ENCODE measurements at regions not wholly inside any gene's neighbourhood (a gene's known extent, or its start where the extent isn't known, plus 50 kb on each side); places are given as distances from the start of the nearest gene placed in this dataset.
"Not testable (repeated sequence)": the region's sequence is repeated elsewhere in the genome, so short reads cannot be mapped to it uniquely, and the experiment has no call there.

DNA sequence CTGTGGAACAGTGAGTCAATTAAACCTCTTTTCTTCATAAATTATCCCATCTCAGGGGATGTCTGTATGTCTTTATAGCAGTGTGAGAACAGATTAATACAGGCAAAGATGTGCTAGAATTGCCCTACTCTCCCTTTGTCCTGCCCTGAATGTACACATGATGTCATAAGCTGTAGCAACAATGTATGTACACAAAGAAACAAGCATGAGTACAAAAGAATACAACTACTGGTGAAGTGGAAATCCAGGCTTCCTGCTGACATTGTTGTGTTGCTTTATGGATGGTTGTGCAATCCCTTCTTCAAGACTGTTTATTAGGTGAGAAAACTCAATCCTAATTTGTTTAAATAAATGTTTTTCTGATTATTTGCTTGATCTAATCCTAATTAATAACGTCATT, 446.6 kb downstream of the DSC3 start:
- no peak for TF ChIP-seq ZNF34 (CRISPR knock-in tag; IDR thresholded peaks at IDR 0.05; ENCODE audit: borderline replicate concordance)
- TF ChIP-seq CEBPB (IDR thresholded peaks at IDR 0.05; ENCODE audit: borderline replicate concordance, low read depth, low read length) = peak; percentile 35; the same call in 1 of the 2 replicates
- TF ChIP-seq FIP1L1 (IDR thresholded peaks at IDR 0.05; ENCODE audit: borderline replicate concordance, insufficient read depth, low read depth, low read length) = no peak
- TF ChIP-seq NR2C2 (CRISPR knock-in tag; IDR thresholded peaks at IDR 0.05; ENCODE audit: borderline replicate concordance) = no peak
- TF ChIP-seq ZNF850 (CRISPR knock-in tag; conservative IDR thresholded peaks at IDR 0.05) = no peak
- no peak for TF ChIP-seq KMT2A (CRISPR knock-in tag; IDR thresholded peaks at IDR 0.05)
- intact Hi-C loops (cut with micrococcal nuclease; ENCODE audit: unreplicated experiment) (no loop called here), in situ Hi-C loops (cut with HindIII; ENCODE audit: extremely low pct_ligation_motif_present, low pct_unique_long_range_greater_than_20kb) (no loop called here)
- no peaks in the 10 kb centered on the region for H3K4me1 ChIP-seq (ENCODE audit: insufficient read depth, low read length)
- no TSS peak for BruUV-seq (replicated peaks)
- WGBS (ENCODE audit: low lambda C conversion rate) = 0% methylated on average over 1 of the region's 1 CpG
- DNase-seq (ENCODE audit: low spot score) (no peak), FAIRE-seq (no peak), ATAC-seq (no peak)
- no peak overlapping the region for H3K27ac ChIP-seq (ENCODE audit: extremely low read length, insufficient read depth, low read length)
- H3K79me2 ChIP-seq (ENCODE audit: insufficient read depth, low read length) = no peaks in the 10 kb centered on the region
- no peaks in the 10 kb centered on the region for H3K9me3 ChIP-seq (ENCODE audit: low read length)
- no peak overlapping the region for H3K9ac ChIP-seq (ENCODE audit: insufficient read depth, low read depth, low read length)
- H2AFZ ChIP-seq (ENCODE audit: low read length) = no peak overlapping the region
- no peaks in the 10 kb centered on the region for H3K36me3 ChIP-seq (replicated peaks in 1 of 2; ENCODE audit: control insufficient read depth in 1 of 2, insufficient read depth in 2 of 2, low read length in 2 of 2)
- ChIA-PET CTCF (ENCODE audit: low intra/inter-chr PET ratio, low total read pairs) (no interaction called here), POLR2A (no interaction called here)
- no peaks in the 10 kb centered on the region for H3K27me3 ChIP-seq (ENCODE audit: control insufficient read depth in 1 of 2, insufficient read depth in 2 of 2, low read length in 2 of 2)
- no peaks in the 10 kb centered on the region for H4K20me1 ChIP-seq (ENCODE audit: insufficient read depth, low read length)
- H3K4me3 ChIP-seq (replicated peaks in 1 of 3; ENCODE audit: insufficient read depth in 1 of 3, low read depth in 2 of 3, low read length in 3 of 3) = no peak overlapping the region
- H3K4me2 ChIP-seq (ENCODE audit: low read depth, low read length) = no peak overlapping the region

DNA sequence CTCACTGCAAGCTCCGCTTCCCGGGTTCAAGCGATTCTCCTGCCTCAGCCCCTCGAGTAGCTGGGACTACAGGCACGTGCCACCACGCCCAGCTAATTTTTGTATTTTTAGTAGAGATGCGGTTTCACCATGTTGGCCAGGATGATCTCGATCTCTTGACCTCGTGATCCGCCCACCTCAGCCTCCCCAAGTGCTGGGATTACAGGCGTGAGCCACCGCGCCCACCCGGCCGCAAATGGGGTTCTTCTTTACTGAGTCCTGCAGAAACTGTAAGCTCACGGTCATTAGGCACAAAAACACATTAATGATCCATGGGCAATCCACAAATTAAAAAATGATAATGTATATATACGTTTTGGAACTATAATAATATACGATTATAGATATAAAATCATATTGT, 447.6 kb downstream of the DSC3 start:
- BruUV-seq (replicated peaks); H3K27me3 ChIP-seq (ENCODE audit: control insufficient read depth in 1 of 2, insufficient read depth in 2 of 2, low read length in 2 of 2); H3K79me2 ChIP-seq (ENCODE audit: insufficient read depth, low read length); H3K4me1 ChIP-seq (ENCODE audit: insufficient read depth, low read length); H3K27ac ChIP-seq (ENCODE audit: extremely low read length, insufficient read depth, low read length); H3K4me3 ChIP-seq (replicated peaks in 1 of 3; ENCODE audit: insufficient read depth in 1 of 3, low read depth in 2 of 3, low read length in 3 of 3); H2AFZ ChIP-seq (ENCODE audit: low read length); FAIRE-seq; ATAC-seq; CTCF ChIA-PET (ENCODE audit: low intra/inter-chr PET ratio, low total read pairs); DNase-seq (ENCODE audit: low spot score); H3K36me3 ChIP-seq (replicated peaks in 1 of 2; ENCODE audit: control insufficient read depth in 1 of 2, insufficient read depth in 2 of 2, low read length in 2 of 2); in situ Hi-C loops (cut with HindIII; ENCODE audit: extremely low pct_ligation_motif_present, low pct_unique_long_range_greater_than_20kb); H3K9ac ChIP-seq (ENCODE audit: insufficient read depth, low read depth, low read length); H4K20me1 ChIP-seq (ENCODE audit: insufficient read depth, low read length); intact Hi-C loops (cut with micrococcal nuclease; ENCODE audit: unreplicated experiment); H3K4me2 ChIP-seq (ENCODE audit: low read depth, low read length); H3K9me3 ChIP-seq (ENCODE audit: low read length); POLR2A ChIA-PET: not testable (repeated sequence)
- WGBS (ENCODE audit: low lambda C conversion rate) = 34% methylated on average over 18 of the region's 18 CpGs
